Body of pancreas (tissue), 4 donors: ENCODE measurements at regions not wholly inside any gene's neighbourhood (a gene's known extent, or its start where the extent isn't known, plus 50 kb on each side); places are given as distances from the start of the nearest gene placed in this dataset.

ENCODE experiments used
- CTCF ChIP-seq, 7 experiments: fragments of 450-650 bp in 4 of 7; fragments of 200-600 bp in 3 of 7; sonication (generic) in 3 of 7; IDR thresholded peaks; one replicate each; pipeline ENCODE4 v1.5.1; 2016 to 2019; ENCODE audit warnings: antibody characterized with exemption in 7 of 7
- POLR2A ChIP-seq, 3 donors: fragments of 450-650 bp; IDR thresholded peaks; one replicate each; pipeline ENCODE4 v1.6.1; 2016; ENCODE audit warnings: antibody characterized with exemption in 3 of 3, mild to moderate bottlenecking in 2 of 3

GRCh38 chr5:74040811-74041491 lies 415.0 kb downstream of the ARHGEF28 start:
- TF ChIP-seq CTCF (IDR thresholded peaks at IDR 0.05), result no peak
- no peak for TF ChIP-seq POLR2A (IDR thresholded peaks at IDR 0.05)
